Fibroblast of skin of abdomen (primary cell): ENCODE measurements at regions not wholly inside any gene's neighbourhood (a gene's known extent, or its start where the extent isn't known, plus 50 kb on each side); places are given as distances from the start of the nearest gene placed in this dataset.

Experiments used
- DNase-seq: peaks from one replicate; pipeline ENCODE4 v3.0.0-alpha.2; 2013

DNA sequence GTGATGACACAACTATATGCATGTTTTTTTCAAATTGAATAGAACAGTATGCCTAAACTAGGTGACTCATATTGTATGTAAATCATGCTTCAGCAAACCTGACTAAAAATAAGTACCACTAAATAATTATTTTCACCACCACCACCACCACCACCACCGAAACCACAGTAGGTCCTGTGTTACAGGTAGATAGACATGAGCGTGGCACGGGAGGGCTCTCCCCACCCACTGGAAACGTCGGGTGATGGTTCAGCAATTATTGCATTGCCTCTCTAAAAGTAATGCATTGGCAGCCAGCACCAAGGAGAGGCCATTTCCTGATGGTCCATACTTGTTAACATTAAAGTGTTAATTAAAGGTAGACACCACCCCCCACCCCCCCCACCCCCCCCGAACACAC lies 297.0 kb upstream of the NCAM2 start:
- peak; percentile 3 for DNase-seq

GRCh38 chr21:20703112-20703767 lies 295.0 kb upstream of the NCAM2 start:
- DNase-seq: no peak

DNA sequence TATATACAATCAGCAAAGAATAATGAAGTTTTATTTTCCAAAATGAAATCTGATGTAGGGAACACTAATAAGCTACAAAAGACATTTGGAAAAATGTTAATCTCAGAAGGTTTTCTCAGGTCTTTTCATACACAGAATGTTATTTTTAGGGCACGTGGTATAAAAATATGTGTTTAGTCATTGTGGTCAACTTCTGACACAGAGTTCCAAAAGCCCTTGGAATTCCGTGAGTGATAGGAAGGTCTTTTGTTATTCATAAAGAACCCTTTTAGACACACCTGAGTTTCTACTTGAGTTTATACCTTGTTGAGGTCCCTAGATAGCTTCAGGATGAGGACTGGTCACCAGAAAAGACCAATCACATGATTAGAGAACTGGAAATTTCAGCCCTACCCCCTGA lies 277.6 kb upstream of the NCAM2 start:
- peak; percentile 77 for DNase-seq

GRCh38 chr21:20721151-20721550 lies 277.1 kb upstream of the NCAM2 start:
- peak; percentile 18 for DNase-seq

GRCh38 chr21:20728691-20729090 lies 269.5 kb upstream of the NCAM2 start:
- DNase-seq: no peak

DNA sequence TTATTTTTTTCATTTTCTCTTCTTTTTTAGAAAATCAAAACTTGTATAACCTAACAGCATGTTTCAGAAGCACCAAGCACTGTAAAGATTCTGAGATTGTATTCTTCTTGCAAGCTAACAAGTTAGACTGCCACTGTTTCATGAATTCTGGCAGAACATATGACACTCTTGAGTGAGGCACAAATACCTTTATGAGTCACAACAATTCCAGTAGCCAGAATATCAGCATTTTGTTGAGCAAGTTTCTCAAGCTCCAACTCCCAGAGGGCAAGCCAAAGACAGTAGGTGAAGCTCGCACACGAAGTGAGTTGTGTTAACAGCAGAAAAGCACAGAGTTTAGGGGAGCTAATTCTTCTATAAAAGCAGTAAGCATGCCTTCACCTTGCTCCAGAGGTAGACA lies 268.8 kb upstream of the NCAM2 start:
- DNase-seq: peak; percentile 27

GRCh38 chr21:20730441-20730840 lies 267.8 kb upstream of the NCAM2 start:
- no peak for DNase-seq

GRCh38 chr21:20735257-20735656 lies 263.0 kb upstream of the NCAM2 start:
- no peak for DNase-seq

DNA sequence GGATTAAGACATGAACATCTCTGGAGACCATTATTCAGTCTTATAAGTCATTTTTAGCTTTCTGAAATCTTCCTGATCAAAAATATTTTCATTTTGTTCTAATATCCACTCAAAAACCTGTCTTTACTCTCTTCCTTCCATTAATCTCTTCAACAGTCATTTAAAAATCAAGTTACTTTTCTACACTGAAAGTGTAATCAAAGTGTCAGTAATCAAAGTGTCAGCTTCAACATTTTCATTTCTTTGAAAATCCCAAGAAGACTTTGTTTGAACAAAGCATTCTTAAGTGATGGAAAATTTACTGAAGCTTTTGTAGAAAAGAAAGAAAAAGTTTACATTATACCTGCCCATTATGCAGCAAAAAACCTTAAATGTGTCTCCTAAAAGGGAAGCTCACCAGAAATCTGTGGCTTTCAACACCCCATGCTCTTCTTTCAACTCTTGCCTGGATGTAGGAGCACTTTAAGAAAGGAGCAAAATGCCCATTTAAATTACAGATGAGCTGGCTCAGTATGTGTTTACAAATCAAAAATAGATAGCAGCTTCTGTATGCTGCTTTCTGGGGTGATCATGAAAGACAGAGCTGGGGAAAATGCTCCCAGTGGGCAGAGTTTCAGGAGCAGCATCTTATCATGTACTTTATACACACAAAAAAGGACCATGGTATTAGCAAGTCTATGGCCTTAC lies 260.8 kb upstream of the NCAM2 start:
- DNase-seq: no peak

DNA sequence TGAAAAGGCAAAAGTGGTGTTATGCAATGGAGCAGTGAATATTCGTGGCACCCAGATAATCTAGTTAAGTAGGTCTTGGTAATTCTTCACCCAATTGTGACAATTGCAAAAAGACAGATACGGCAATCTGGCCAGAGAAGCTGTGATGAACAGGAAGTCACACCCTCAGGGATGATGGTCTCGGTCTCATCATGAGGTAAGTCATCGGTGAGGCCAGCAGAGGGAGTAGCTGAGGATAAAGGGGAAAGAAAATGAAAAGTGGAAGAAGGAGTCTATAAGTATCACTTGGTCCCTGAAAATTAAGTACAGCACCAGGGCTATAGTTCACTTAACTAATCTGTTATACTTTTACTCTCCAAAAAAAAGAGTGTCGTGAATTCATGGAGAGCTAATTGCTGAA lies 258.8 kb upstream of the NCAM2 start:
- DNase-seq: no peak

GRCh38 chr21:20741445-20741844 lies 256.8 kb upstream of the NCAM2 start:
- DNase-seq: no peak

GRCh38 chr21:20760221-20760620 lies 238.0 kb upstream of the NCAM2 start:
- no peak for DNase-seq

DNA sequence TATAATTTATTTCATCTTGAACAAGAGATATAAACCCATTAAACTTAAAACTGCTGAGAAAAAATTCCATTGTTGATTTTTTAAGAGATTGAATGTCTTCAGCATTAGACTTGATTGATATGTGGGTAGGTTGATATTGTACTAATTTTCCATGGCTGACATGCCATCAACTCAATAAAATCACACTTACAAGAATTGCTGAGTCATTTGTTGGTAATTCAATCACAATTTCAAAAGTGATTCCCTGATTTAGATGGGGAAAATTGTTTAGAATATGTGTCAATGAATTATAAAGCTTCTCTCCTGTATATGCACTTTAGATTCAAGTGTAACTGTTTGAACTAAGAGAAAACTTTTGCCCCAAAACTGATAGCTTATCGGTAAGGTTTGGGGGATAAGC lies 223.5 kb upstream of the NCAM2 start:
- no peak for DNase-seq

- DNase-seq: no peak
Measured at GRCh38 chr21:20779321-20779720, 218.9 kb upstream of the NCAM2 start.

GRCh38 chr21:20783611-20784010 lies 214.6 kb upstream of the NCAM2 start:
- DNase-seq: peak; percentile 44

DNA sequence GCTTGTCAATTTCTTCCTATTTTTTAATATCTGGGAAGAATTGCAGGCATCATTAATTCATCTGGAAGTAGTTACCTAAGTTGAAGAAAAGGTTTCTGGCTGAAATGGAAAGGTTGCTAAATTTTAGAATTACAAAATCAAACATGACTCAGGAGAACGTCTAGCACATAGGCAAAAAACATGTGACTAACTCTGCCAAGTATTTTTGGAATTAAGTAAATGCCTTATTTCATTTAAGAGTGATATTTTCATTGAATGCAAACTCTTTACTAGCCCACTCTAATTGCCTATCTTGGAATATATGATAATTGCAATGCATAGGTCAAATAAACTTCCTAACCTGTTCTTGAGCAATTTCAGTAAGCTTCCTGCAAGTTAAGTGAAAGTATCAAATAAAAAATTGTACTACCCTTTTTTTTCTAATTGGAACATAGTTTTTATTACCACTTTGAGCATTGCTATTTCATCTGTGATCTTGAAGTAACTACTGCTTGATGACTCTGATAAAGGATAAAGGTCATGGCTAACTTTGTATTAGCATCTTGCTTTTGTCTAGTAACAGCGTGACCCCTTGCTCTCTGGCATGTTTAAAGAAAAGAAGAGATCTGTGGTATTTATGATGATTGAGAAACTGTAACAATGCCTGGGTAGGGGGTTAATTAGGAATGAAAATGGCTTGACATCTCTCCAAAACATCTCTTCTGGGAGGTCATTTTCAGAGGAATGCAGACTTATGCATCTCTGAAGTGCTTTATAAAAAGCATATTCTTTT lies 208.3 kb upstream of the NCAM2 start:
- peak; percentile 75 for DNase-seq

DNA sequence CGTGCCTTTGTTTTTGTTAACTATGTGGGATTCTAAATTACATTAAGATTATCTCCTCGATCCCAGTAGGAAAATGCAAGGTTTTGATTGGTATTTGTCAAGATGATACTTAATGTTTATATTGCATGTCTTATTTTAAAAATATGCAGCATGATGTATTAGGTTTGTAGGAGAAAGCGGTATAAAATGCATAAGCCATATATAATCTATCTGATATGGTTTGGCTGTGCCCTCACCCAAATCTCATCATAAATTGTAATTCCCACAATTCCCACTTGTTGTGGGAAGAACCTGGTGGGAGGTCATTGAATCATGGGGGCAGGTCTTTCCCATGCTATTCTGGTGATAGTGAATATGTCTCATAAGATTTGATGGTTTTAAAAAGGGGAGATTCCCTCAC lies 198.1 kb upstream of the NCAM2 start:
- peak; percentile 20 for DNase-seq

DNA sequence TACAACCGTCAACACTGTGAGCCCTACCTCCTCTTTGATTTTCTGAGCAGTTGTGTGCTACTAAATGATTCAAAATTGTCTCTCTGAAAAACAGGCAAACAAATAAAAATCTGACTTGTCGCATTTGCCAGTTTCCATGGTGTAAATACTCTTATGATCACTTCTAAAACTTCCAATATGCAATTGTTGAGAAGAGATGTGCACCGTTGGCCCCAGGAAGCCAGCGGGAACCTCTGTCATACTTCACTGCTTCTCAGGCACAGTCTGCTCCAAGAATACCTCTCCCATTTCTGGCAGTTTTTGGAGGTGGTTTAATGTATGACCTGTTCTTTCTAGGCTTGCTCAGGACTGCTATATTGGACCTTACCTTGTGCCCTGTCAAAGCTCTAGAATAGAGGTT lies 196.0 kb upstream of the NCAM2 start:
- no peak for DNase-seq

DNA sequence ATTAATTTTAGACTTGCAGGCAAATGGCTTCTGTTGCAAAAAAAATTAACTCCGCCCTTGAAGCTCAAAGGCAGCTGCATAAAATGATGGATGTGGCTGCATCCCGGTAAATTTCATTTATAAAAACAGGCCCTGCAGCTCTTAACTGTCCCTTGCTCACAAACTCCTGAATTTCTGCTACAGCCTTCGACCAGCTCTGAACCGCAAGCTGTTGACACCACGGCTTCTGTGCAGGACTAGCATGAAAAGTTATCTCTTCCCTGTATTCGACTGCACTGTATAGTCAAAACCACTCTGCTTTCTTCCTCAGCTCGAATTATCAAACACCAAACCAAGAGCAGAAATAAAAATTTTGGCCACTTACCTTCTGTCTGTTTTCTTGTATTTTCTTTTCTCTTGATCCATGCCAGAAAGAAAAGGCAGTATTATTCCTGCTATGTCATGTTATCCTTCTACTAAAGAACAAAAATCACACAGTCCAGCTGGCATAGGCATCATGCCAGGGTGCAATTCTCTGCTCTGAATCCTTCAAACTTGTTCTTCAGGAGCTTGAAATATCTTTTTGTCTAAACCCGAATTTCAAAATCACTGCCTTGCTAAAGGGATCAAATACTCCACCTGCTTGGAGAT lies 195.5 kb upstream of the NCAM2 start:
- DNase-seq: no peak

DNA sequence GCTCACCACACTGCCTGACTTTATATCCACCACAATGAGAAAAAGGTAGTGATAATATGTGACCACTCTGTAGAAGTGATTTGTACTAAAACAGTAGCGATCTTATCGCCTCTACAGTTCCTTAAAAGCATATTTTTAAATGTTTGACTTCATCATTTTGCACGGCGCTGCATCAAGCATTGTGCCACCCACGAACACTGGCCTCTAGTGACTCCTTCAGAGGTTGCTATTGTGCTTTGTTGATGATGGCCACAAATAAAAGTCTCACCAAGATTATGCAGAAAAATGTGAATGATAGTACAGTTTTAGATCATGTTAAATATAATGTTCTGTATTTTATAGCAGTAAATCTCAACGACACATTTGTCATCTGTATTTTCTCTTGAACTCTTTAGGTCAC lies 186.5 kb upstream of the NCAM2 start:
- no peak for DNase-seq

GRCh38 chr21:20814090-20814489 lies 184.1 kb upstream of the NCAM2 start:
- no peak for DNase-seq

- peak; percentile 26 for DNase-seq
Measured at GRCh38 chr21:20822666-20823065, 175.5 kb upstream of the NCAM2 start.

GRCh38 chr21:20852866-20853265 lies 145.3 kb upstream of the NCAM2 start:
- peak; percentile 18 for DNase-seq
